H1 (cell line): ENCODE measurements at regions not wholly inside any gene's neighbourhood (a gene's known extent, or its start where the extent isn't known, plus 50 kb on each side); places are given as distances from the start of the nearest gene placed in this dataset.

Source experiments
- CTCF ChIA-PET: fragments of 300-600 bp; sonication (Branson Sonifier 250); formaldehyde crosslinking; loops from one replicate; lab custom pipeline; 2021; ENCODE audit not compliant: partially characterized antibody; lab: Charles Lee
- POLR2A ChIA-PET: fragments of 300-600 bp; sonication (Branson Sonifier 250); formaldehyde crosslinking; loops from one replicate; lab custom pipeline; 2021; ENCODE audit warnings: inconsistent platforms; ENCODE audit not compliant: partially characterized antibody; lab: Charles Lee
- DNase-seq, 2 experiments: peaks; one replicate each; pipeline versions ENCODE4 v3.0.0 to v3.0.0-alpha.2; 2010 to 2022; ENCODE audit warnings: low spot score in 2 of 2, low read depth in 1 of 2, mixed read lengths in 1 of 2
- FAIRE-seq: peaks from 2 replicates; lab custom pipeline; 2011; peaks lifted over from hg19 to GRCh38; lab: Jason Lieb, UNC
- H2AFZ ChIP-seq: 2 replicates; pipeline ENCODE4 v1.8.1; 2012; ENCODE audit warnings: low read length, inconsistent platforms
- H2AK5ac ChIP-seq: 2 replicates; pipeline ENCODE4 v1.6.1; 2013; ENCODE audit warnings: low read depth, low read length
- H2BK120ac ChIP-seq: replicated peaks from 2 replicates; pipeline ENCODE3; 2013; ENCODE audit warnings: low read depth, low read length, inconsistent platforms
- H2BK12ac ChIP-seq: 2 replicates; pipeline ENCODE4 v1.6.1; 2013; ENCODE audit warnings: low read depth, low read length
- H2BK15ac ChIP-seq: 2 replicates; pipeline ENCODE4 v1.6.1; 2013; ENCODE audit warnings: low read length
- H2BK20ac ChIP-seq: 2 replicates; pipeline ENCODE4 v1.6.1; 2013; ENCODE audit warnings: low read length
- H2BK5ac ChIP-seq: 2 replicates; pipeline ENCODE4 v1.6.1; 2013; ENCODE audit warnings: low read depth, low read length
- H3K14ac ChIP-seq: 2 replicates; pipeline ENCODE4 v1.6.1; 2013; ENCODE audit warnings: inconsistent platforms; ENCODE audit not compliant: insufficient read length
- H3K18ac ChIP-seq: 2 replicates; pipeline ENCODE4 v1.6.1; 2013; ENCODE audit warnings: low read length; ENCODE audit errors: extremely low read depth
- H3K23ac ChIP-seq: 2 replicates; pipeline ENCODE4 v1.6.1; 2013; ENCODE audit warnings: inconsistent platforms; ENCODE audit not compliant: insufficient read length
- H3K23me2 ChIP-seq: 2 replicates; pipeline ENCODE4 v1.6.1; 2013; ENCODE audit warnings: low read depth, low read length
- H3K27ac ChIP-seq: 2 replicates; pipeline ENCODE4 v1.6.1; 2011; ENCODE audit warnings: low read depth, low read length, inconsistent platforms
- H3K27me3 ChIP-seq, 4 experiments: replicated peaks in 1 of 4; 1 replicate in 1 of 4; 2 replicates in 3 of 4; pipeline versions ENCODE4 v1.6.1 to v1.8.1; 2011 to 2013; ENCODE audit warnings: low read length in 3 of 4, mild to moderate bottlenecking in 3 of 4, inconsistent platforms in 2 of 4, mixed read lengths in 2 of 4, moderate library complexity in 1 of 4; ENCODE audit not compliant: control insufficient read depth in 3 of 4, insufficient read depth in 3 of 4; ENCODE audit errors: extremely low read depth in 1 of 4
- H3K36me3 ChIP-seq, 4 experiments: 2 replicates each; pipeline versions ENCODE4 v1.6.1 to v1.8.1; 2011 to 2013; ENCODE audit warnings: mild to moderate bottlenecking in 4 of 4, low read length in 3 of 4, moderate library complexity in 2 of 4, control low read depth in 1 of 4, inconsistent platforms in 1 of 4; ENCODE audit not compliant: insufficient read depth in 4 of 4, control insufficient read depth in 2 of 4
- H3K4ac ChIP-seq: replicated peaks from 2 replicates; pipeline ENCODE3; 2013; ENCODE audit warnings: low read length, low read depth, mixed read lengths, inconsistent platforms; ENCODE audit not compliant: insufficient read length
- H3K4me1 ChIP-seq, 4 experiments: replicated peaks in 1 of 4; 1 replicate in 1 of 4; 2 replicates in 3 of 4; pipeline versions ENCODE4 v1.6.1 to v1.8.1; 2011 to 2013; ENCODE audit warnings: low read length in 3 of 4, inconsistent platforms in 2 of 4, mixed read lengths in 1 of 4; ENCODE audit not compliant: insufficient read depth in 4 of 4, control insufficient read depth in 3 of 4
- H3K4me2 ChIP-seq, 2 experiments: 2 replicates each; pipeline versions ENCODE4 v1.6.1 to v1.8.1; 2011 to 2013; ENCODE audit warnings: low read depth in 2 of 2, low read length in 2 of 2, control low read depth in 1 of 2, inconsistent platforms in 1 of 2, mild to moderate bottlenecking in 1 of 2; ENCODE audit not compliant: insufficient read depth in 1 of 2
- H3K4me3 ChIP-seq, 4 experiments: fragments of 200-600, 300-600 bp in 1 of 4; sonication (generic), shearing (Covaris generic), sonication (Bioruptor Twin) in 1 of 4; 2 replicates each; pipeline versions ENCODE4 v1.5.1 to v1.8.1; 2011 to 2016; ENCODE audit warnings: low read length in 4 of 4, low read depth in 3 of 4, control low read depth in 2 of 4, inconsistent platforms in 2 of 4, mild to moderate bottlenecking in 2 of 4, mixed read lengths in 1 of 4, moderate library complexity in 1 of 4; ENCODE audit not compliant: insufficient read depth in 2 of 4; ENCODE audit errors: extremely low read depth in 1 of 4
- H3K56ac ChIP-seq: replicated peaks from 2 replicates; pipeline ENCODE3; 2013; ENCODE audit warnings: low read depth, mild to moderate bottlenecking, mixed read lengths, low read length, inconsistent platforms; ENCODE audit not compliant: insufficient read length
- H3K79me1 ChIP-seq: 2 replicates; pipeline ENCODE4 v1.6.1; 2013; ENCODE audit warnings: low read depth, low read length, control low read depth
- H3K79me2 ChIP-seq, 2 experiments: 2 replicates each; pipeline versions ENCODE4 v1.6.1 to v1.8.1; 2012 to 2013; ENCODE audit warnings: low read length in 2 of 2, mild to moderate bottlenecking in 2 of 2, inconsistent platforms in 1 of 2; ENCODE audit not compliant: insufficient read depth in 2 of 2, control insufficient read depth in 1 of 2
- H3K9ac ChIP-seq, 4 experiments: replicated peaks in 1 of 4; 1 replicate in 1 of 4; 2 replicates in 3 of 4; pipeline versions ENCODE4 v1.6.1 to v1.8.1; 2011 to 2013; ENCODE audit warnings: low read depth in 3 of 4, low read length in 3 of 4, control low read depth in 2 of 4, mild to moderate bottlenecking in 2 of 4, moderate library complexity in 2 of 4, inconsistent platforms in 1 of 4; ENCODE audit errors: extremely low read depth in 1 of 4
- H3K9me3 ChIP-seq, 2 experiments: 2 replicates each; pipeline versions ENCODE4 v1.6.1 to v1.8.1; 2012 to 2013; ENCODE audit warnings: mild to moderate bottlenecking in 2 of 2, moderate library complexity in 2 of 2, control low read depth in 1 of 2, inconsistent platforms in 1 of 2, low read depth in 1 of 2, low read length in 1 of 2, mixed read lengths in 1 of 2; ENCODE audit not compliant: insufficient read depth in 2 of 2
- H4K20me1 ChIP-seq, 2 experiments: replicated peaks in 1 of 2; 2 replicates each; pipeline versions ENCODE3 to v1.8.1; 2011 to 2013; ENCODE audit warnings: inconsistent platforms in 2 of 2, low read length in 2 of 2, mild to moderate bottlenecking in 1 of 2; ENCODE audit not compliant: insufficient read depth in 2 of 2, control insufficient read depth in 1 of 2
- H4K5ac ChIP-seq: 2 replicates; pipeline ENCODE4 v1.6.1; 2013; ENCODE audit warnings: low read length, low read depth, mixed read lengths, inconsistent platforms; ENCODE audit not compliant: insufficient read length
- H4K8ac ChIP-seq: 2 replicates; pipeline ENCODE4 v1.8.0; 2013; ENCODE audit warnings: mild to moderate bottlenecking, moderate library complexity, low read length, inconsistent platforms; ENCODE audit not compliant: insufficient read depth; ENCODE audit errors: extremely low read depth
- H4K91ac ChIP-seq: replicated peaks from 2 replicates; pipeline ENCODE3; 2013; ENCODE audit warnings: low read length, mixed read lengths, inconsistent platforms; ENCODE audit not compliant: insufficient read length
- BCL11A ChIP-seq, 2 experiments: IDR thresholded peaks; one replicate each; pipeline ENCODE4 v1.6.1; 2011; ENCODE audit warnings: low read depth in 2 of 2, low read length in 2 of 2, mild to moderate bottlenecking in 2 of 2
- BRCA1 ChIP-seq: IDR thresholded peaks from 2 replicates; pipeline ENCODE4 v1.6.1; 2012; ENCODE audit warnings: low read depth, low read length, improper control_type of control experiment
- CEBPB ChIP-seq: IDR thresholded peaks from 2 replicates; pipeline ENCODE4 v1.6.1; 2012; ENCODE audit warnings: low read depth, low read length
- CTBP2 ChIP-seq: IDR thresholded peaks from 2 replicates; pipeline ENCODE4 v1.7.0; 2011; ENCODE audit warnings: borderline replicate concordance, mild to moderate bottlenecking, moderate library complexity, mixed read lengths, low read length; ENCODE audit not compliant: insufficient read depth, insufficient read length
- EP300 ChIP-seq, 2 experiments: IDR thresholded peaks; 1 replicate in 1 of 2; 2 replicates in 1 of 2; pipeline ENCODE4 v1.6.1; 2011 to 2012; ENCODE audit warnings: low read depth in 2 of 2, low read length in 2 of 2, mild to moderate bottlenecking in 2 of 2, borderline replicate concordance in 1 of 2, inconsistent platforms in 1 of 2, moderate library complexity in 1 of 2
- GTF2F1 ChIP-seq: IDR thresholded peaks from 2 replicates; pipeline ENCODE4 v1.6.1; 2012; ENCODE audit warnings: low read depth, low read length, improper control_type of control experiment, borderline replicate concordance
- KDM5A ChIP-seq: fragments of 200-600 bp; IDR thresholded peaks from 2 replicates; pipeline ENCODE4 v1.7.1; 2012; ENCODE audit warnings: mild to moderate bottlenecking, low read length, inconsistent platforms, mixed read lengths
- TAF1 ChIP-seq: IDR thresholded peaks from 2 replicates; pipeline ENCODE4 v1.6.1; 2011; ENCODE audit warnings: mild to moderate bottlenecking, low read depth, low read length
- YY1 ChIP-seq: IDR thresholded peaks from 2 replicates; pipeline ENCODE4 v1.6.1; 2011; ENCODE audit warnings: low read depth, mild to moderate bottlenecking, low read length
- WGBS, 2 experiments: shearing (Covaris generic) in 1 of 2; methylation state at CpG; one replicate each; pipeline versions ENCODE4 v1.1.6 to v1.1.7; 2013 to 2015; ENCODE audit warnings: low lambda C conversion rate in 2 of 2, mixed read lengths in 2 of 2, inconsistent platforms in 1 of 2, low coverage in 1 of 2, missing lambda C conversion rate in 1 of 2; ENCODE audit not compliant: insufficient replicate concordance in 2 of 2, insufficient coverage in 1 of 2, insufficient read length in 1 of 2; ENCODE audit errors: extremely low coverage in 1 of 2, missing lambda C conversion rate in 1 of 2; 5-methylcytosine and 5-hydroxymethylcytosine counted together

DNA sequence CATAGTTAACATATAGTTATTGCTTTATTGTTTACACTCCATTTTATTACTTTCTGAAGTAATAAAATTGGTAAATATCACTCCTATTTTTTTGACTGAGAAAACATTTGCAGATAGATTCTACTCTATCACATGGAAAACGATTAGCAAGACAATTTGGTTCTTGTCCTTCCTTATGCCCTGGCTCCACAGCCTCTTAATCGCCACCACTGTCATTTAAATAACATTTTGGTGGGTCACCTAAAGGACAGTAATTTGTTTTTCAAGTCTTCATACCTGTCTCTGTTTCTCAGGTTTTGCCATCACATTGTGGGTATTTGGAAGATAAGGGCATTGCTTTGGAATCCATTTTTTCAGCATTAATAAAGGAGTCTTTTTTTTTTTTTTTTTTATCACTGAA, 521.5 kb upstream of the IRAK1BP1 start:
- Histone ChIP-seq H4K5ac (no peak overlapping the region), H3K56ac (no peak overlapping the region), H2AFZ (no peak overlapping the region), H3K9me3 (no peaks in the 10 kb centered on the region), H3K23ac (no peak overlapping the region), H3K4ac (no peak overlapping the region), H4K20me1 (no peaks in the 10 kb centered on the region), H3K14ac (no peak overlapping the region), H3K18ac (no peak overlapping the region), H4K8ac (no peak overlapping the region), H3K23me2 (no peaks in the 10 kb centered on the region), H2BK12ac (no peak overlapping the region), H2BK5ac (no peak overlapping the region), H3K4me3 (peak overlapping the region in 1 of 4 experiments; percentile 24; a peak in 1 of 8 replicates), H2BK15ac (no peak overlapping the region), H2BK20ac (no peak overlapping the region), H3K27me3 (no peaks in the 10 kb centered on the region), H3K4me1 (peaks cover 0 to 9% (median 0%) of the 10 kb centered on the region in 4 experiments; a peak in 2 of 7 replicates), H3K27ac (no peak overlapping the region), H2BK120ac (no peak overlapping the region), H3K79me2 (no peaks in the 10 kb centered on the region), H3K9ac (no peak overlapping the region), H2AK5ac (no peak overlapping the region), H3K36me3 (no peaks in the 10 kb centered on the region), H3K4me2 (peak overlapping the region in 1 of 2 experiments; percentile 18; a peak in 2 of 4 replicates), H3K79me1 (no peaks in the 10 kb centered on the region), H4K91ac (no peak overlapping the region)
- CTCF ChIA-PET = no interaction called here
- 30% methylated on average over 2 of the region's 2 CpGs; no CpG with 5 or more reads in 1 of the 2 experiments for WGBS, 2 experiments
- TF ChIP-seq EP300 (IDR thresholded peaks at IDR 0.05; ENCODE audit: borderline replicate concordance in 1 of 2, low read depth in 2 of 2, low read length in 2 of 2) (no peak), TAF1 (no peak), CTBP2 (no peak), BRCA1 (no peak), CEBPB (no peak), KDM5A (no peak), YY1 (no peak), BCL11A (IDR thresholded peaks at IDR 0.05; ENCODE audit: low read depth in 2 of 2, low read length in 2 of 2) (no peak), GTF2F1 (no peak)
- POLR2A ChIA-PET = no interaction called here
- FAIRE-seq (no peak), DNase-seq (no peak)
